Gastrocnemius medialis (tissue), 4 donors: ENCODE measurements at regions not wholly inside any gene's neighbourhood (a gene's known extent, or its start where the extent isn't known, plus 50 kb on each side); places are given as distances from the start of the nearest gene placed in this dataset.

Source experiments
- CTCF ChIP-seq, 5 experiments: fragments of 450-650 bp in 3 of 5; fragments of 200-600 bp in 2 of 5; sonication (generic) in 2 of 5; IDR thresholded peaks in 4 of 5; conservative IDR thresholded peaks in 1 of 5; 1 replicate in 4 of 5; 2 replicates in 1 of 5; pipeline ENCODE4 v1.5.1; 2016 to 2019; ENCODE audit warnings: antibody characterized with exemption in 5 of 5, mild to moderate bottlenecking in 3 of 5, moderate library complexity in 3 of 5
- POLR2A ChIP-seq, 2 donors: fragments of 450-650 bp; IDR thresholded peaks; one replicate each; pipeline ENCODE4 v1.6.1; 2017; ENCODE audit warnings: antibody characterized with exemption in 2 of 2, mild to moderate bottlenecking in 2 of 2, moderate library complexity in 2 of 2

DNA sequence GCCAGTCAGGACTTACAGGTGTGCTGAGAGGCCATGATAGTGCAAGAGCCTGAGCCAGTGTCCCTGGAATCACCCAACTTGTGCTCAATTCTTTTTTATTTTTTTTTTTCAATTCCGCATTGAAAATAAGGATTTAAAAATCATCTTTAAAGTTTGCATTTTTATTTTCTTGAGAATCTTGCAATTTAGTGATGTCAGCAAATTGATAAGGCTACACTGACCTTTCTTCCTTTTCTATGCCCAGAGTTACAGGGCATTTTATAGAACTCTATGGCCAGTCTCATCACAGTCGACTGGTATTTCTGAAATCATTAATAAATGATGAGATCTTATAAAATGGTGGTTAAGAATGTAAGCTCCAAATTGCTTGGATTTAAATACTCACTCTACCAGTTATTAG lies 63.3 kb upstream of the PRKD1 start:
- no peak for TF ChIP-seq CTCF (IDR thresholded peaks at IDR 0.05 in 4 of 5, conservative IDR thresholded peaks at IDR 0.05 in 1 of 5)
- TF ChIP-seq POLR2A (IDR thresholded peaks at IDR 0.05) = no peak
